DND-41 (cell line): ENCODE measurements at regions not wholly inside any gene's neighbourhood (a gene's known extent, or its start where the extent isn't known, plus 50 kb on each side); places are given as distances from the start of the nearest gene placed in this dataset.

ENCODE experiments used
- EZH2 ChIP-seq: IDR thresholded peaks from 3 replicates; pipeline ENCODE4 v1.6.1; 2012; ENCODE audit warnings: borderline replicate concordance, low read depth, mild to moderate bottlenecking, moderate library complexity, low read length, inconsistent platforms; ENCODE audit not compliant: severe bottlenecking
- TF ChIP-seq, protein P1 (sequence below): IDR thresholded peaks from 2 replicates; pipeline ENCODE4 v1.5.1; 2012; ENCODE audit warnings: borderline replicate concordance, low read length, moderate library complexity, mild to moderate bottlenecking; ENCODE audit not compliant: poor library complexity, severe bottlenecking; ENCODE audit errors: extremely low read depth

DNA sequence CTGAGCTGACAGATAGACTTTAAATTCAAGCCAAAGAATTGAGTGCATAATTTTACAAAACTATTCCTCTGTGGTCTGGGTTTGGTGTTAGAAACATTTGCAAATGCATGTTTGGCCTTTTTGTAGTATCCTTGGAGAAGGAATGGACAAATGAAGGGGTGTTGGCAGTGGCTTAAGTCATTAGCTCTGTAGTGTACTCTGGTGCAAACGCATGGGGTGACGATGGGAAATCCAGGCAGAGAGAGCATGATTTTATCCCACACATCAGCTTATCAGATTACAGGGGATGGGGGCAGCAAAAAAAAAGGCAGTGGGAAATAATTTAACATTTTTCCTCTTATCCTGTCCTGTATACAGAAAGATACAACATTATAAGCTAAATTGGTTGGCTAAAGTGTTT is 320.6 kb downstream of the ZNF516 start:
- TF ChIP-seq, protein P1, sequence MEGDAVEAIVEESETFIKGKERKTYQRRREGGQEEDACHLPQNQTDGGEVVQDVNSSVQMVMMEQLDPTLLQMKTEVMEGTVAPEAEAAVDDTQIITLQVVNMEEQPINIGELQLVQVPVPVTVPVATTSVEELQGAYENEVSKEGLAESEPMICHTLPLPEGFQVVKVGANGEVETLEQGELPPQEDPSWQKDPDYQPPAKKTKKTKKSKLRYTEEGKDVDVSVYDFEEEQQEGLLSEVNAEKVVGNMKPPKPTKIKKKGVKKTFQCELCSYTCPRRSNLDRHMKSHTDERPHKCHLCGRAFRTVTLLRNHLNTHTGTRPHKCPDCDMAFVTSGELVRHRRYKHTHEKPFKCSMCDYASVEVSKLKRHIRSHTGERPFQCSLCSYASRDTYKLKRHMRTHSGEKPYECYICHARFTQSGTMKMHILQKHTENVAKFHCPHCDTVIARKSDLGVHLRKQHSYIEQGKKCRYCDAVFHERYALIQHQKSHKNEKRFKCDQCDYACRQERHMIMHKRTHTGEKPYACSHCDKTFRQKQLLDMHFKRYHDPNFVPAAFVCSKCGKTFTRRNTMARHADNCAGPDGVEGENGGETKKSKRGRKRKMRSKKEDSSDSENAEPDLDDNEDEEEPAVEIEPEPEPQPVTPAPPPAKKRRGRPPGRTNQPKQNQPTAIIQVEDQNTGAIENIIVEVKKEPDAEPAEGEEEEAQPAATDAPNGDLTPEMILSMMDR: no peak
- TF ChIP-seq EZH2: no peak
